ENCODE measurements at regions not wholly inside any gene's neighbourhood (a gene's known extent, or its start where the extent isn't known, plus 50 kb on each side); places are given as distances from the start of the nearest gene placed in this dataset.

GRCh38 chr17:72259922-72260321 is 139.1 kb downstream of the SOX9 start:
- TF ChIP-seq CTCF (IDR thresholded peaks at IDR 0.05; ENCODE audit: low read depth, low read length) = no peak
- H3K4me3 ChIP-seq (ENCODE audit: low read depth, low read length) = no peak overlapping the region
- H3K27me3 ChIP-seq (ENCODE audit: control insufficient read depth, insufficient read depth, low read length) = peaks cover 2% of the 10 kb centered on the region
- POLR2A ChIA-PET = no interaction called here
- CTCF ChIA-PET = interaction anchor here (0.8 kb wide), 1 partner anchor 297 kb away, joined by 3 read pairs; no protein-coding TSS in a partner anchor
- H3K9me3 ChIP-seq (ENCODE audit: control insufficient read depth, insufficient read depth, low read length) = no peaks in the 10 kb centered on the region
- DNase-seq (ENCODE audit: low read depth, low spot score) = no peak
- no peak overlapping the region for H3K27ac ChIP-seq (ENCODE audit: low read depth, low read length)

GRCh38 chr17:72262766-72263165 is 141.9 kb downstream of the SOX9 start:
- no peak for TF ChIP-seq CTCF (IDR thresholded peaks at IDR 0.05; ENCODE audit: low read depth, low read length)
- no peak overlapping the region for H3K27ac ChIP-seq (ENCODE audit: low read depth, low read length)
- peaks cover 5% of the 10 kb centered on the region for H3K27me3 ChIP-seq (ENCODE audit: control insufficient read depth, insufficient read depth, low read length)
- no peak for DNase-seq (ENCODE audit: low read depth, low spot score)
- CTCF ChIA-PET = no interaction called here
- H3K9me3 ChIP-seq (ENCODE audit: control insufficient read depth, insufficient read depth, low read length) = no peaks in the 10 kb centered on the region
- H3K4me3 ChIP-seq (ENCODE audit: low read depth, low read length) = no peak overlapping the region
- POLR2A ChIA-PET = no interaction called here

GRCh38 chr17:72264682-72265405 is 144.0 kb downstream of the SOX9 start:
- no peak for TF ChIP-seq CTCF (IDR thresholded peaks at IDR 0.05; ENCODE audit: low read depth, low read length)
- ChIA-PET CTCF (interaction anchor here (1.7 kb wide), 1 partner anchor 292 kb away, joined by 3 read pairs; no protein-coding TSS in a partner anchor), POLR2A (interaction anchor here (0.7 kb wide), 2 partner anchors 145 to 527 kb away, joined by 5 to 9 read pairs; no protein-coding TSS in a partner anchor)
- no peak for DNase-seq (ENCODE audit: low read depth, low spot score)
- Histone ChIP-seq H3K27ac (ENCODE audit: low read depth, low read length) (no peak overlapping the region), H3K9me3 (ENCODE audit: control insufficient read depth, insufficient read depth, low read length) (no peaks in the 10 kb centered on the region), H3K4me3 (ENCODE audit: low read depth, low read length) (no peak overlapping the region), H3K27me3 (ENCODE audit: control insufficient read depth, insufficient read depth, low read length) (peaks cover 7% of the 10 kb centered on the region)

GRCh38 chr17:72266112-72266775 is 145.4 kb downstream of the SOX9 start:
- POLR2A ChIA-PET = no interaction called here
- H3K9me3 ChIP-seq (ENCODE audit: control insufficient read depth, insufficient read depth, low read length) = no peaks in the 10 kb centered on the region
- H3K4me3 ChIP-seq (ENCODE audit: low read depth, low read length) = no peak overlapping the region
- H3K27me3 ChIP-seq (ENCODE audit: control insufficient read depth, insufficient read depth, low read length) = peaks cover 7% of the 10 kb centered on the region
- no peak for TF ChIP-seq CTCF (IDR thresholded peaks at IDR 0.05; ENCODE audit: low read depth, low read length)
- CTCF ChIA-PET = interaction anchor here (1.0 kb wide), 1 partner anchor 12 kb away, joined by 3 read pairs; no protein-coding TSS in a partner anchor
- no peak for DNase-seq (ENCODE audit: low read depth, low spot score)
- no peak overlapping the region for H3K27ac ChIP-seq (ENCODE audit: low read depth, low read length)

GRCh38 chr17:72267601-72268000 is 146.8 kb downstream of the SOX9 start:
- no peaks in the 10 kb centered on the region for H3K9me3 ChIP-seq (ENCODE audit: control insufficient read depth, insufficient read depth, low read length)
- CTCF ChIA-PET = no interaction called here
- POLR2A ChIA-PET = no interaction called here
- H3K27ac ChIP-seq (ENCODE audit: low read depth, low read length) = no peak overlapping the region
- peaks cover 7% of the 10 kb centered on the region for H3K27me3 ChIP-seq (ENCODE audit: control insufficient read depth, insufficient read depth, low read length)
- TF ChIP-seq CTCF (IDR thresholded peaks at IDR 0.05; ENCODE audit: low read depth, low read length) = no peak
- DNase-seq (ENCODE audit: low read depth, low spot score) = no peak
- H3K4me3 ChIP-seq (ENCODE audit: low read depth, low read length) = no peak overlapping the region
